H1 (cell line): ENCODE measurements at regions not wholly inside any gene's neighbourhood (a gene's known extent, or its start where the extent isn't known, plus 50 kb on each side); places are given as distances from the start of the nearest gene placed in this dataset.

ENCODE experiments used
- CTCF ChIA-PET: fragments of 300-600 bp; sonication (Branson Sonifier 250); formaldehyde crosslinking; loops from one replicate; lab custom pipeline; 2021; ENCODE audit not compliant: partially characterized antibody; lab: Charles Lee
- POLR2A ChIA-PET: fragments of 300-600 bp; sonication (Branson Sonifier 250); formaldehyde crosslinking; loops from one replicate; lab custom pipeline; 2021; ENCODE audit warnings: inconsistent platforms; ENCODE audit not compliant: partially characterized antibody; lab: Charles Lee
- DNase-seq, 2 experiments: peaks; one replicate each; pipeline versions ENCODE4 v3.0.0 to v3.0.0-alpha.2; 2010 to 2022; ENCODE audit warnings: low spot score in 2 of 2, low read depth in 1 of 2, mixed read lengths in 1 of 2
- FAIRE-seq: peaks from 2 replicates; lab custom pipeline; 2011; peaks lifted over from hg19 to GRCh38; lab: Jason Lieb, UNC
- H2AFZ ChIP-seq: 2 replicates; pipeline ENCODE4 v1.8.1; 2012; ENCODE audit warnings: low read length, inconsistent platforms
- H2AK5ac ChIP-seq: 2 replicates; pipeline ENCODE4 v1.6.1; 2013; ENCODE audit warnings: low read depth, low read length
- H2BK120ac ChIP-seq: replicated peaks from 2 replicates; pipeline ENCODE3; 2013; ENCODE audit warnings: low read depth, low read length, inconsistent platforms
- H2BK12ac ChIP-seq: 2 replicates; pipeline ENCODE4 v1.6.1; 2013; ENCODE audit warnings: low read depth, low read length
- H2BK15ac ChIP-seq: 2 replicates; pipeline ENCODE4 v1.6.1; 2013; ENCODE audit warnings: low read length
- H2BK20ac ChIP-seq: 2 replicates; pipeline ENCODE4 v1.6.1; 2013; ENCODE audit warnings: low read length
- H2BK5ac ChIP-seq: 2 replicates; pipeline ENCODE4 v1.6.1; 2013; ENCODE audit warnings: low read depth, low read length
- H3K14ac ChIP-seq: 2 replicates; pipeline ENCODE4 v1.6.1; 2013; ENCODE audit warnings: inconsistent platforms; ENCODE audit not compliant: insufficient read length
- H3K18ac ChIP-seq: 2 replicates; pipeline ENCODE4 v1.6.1; 2013; ENCODE audit warnings: low read length; ENCODE audit errors: extremely low read depth
- H3K23ac ChIP-seq: 2 replicates; pipeline ENCODE4 v1.6.1; 2013; ENCODE audit warnings: inconsistent platforms; ENCODE audit not compliant: insufficient read length
- H3K23me2 ChIP-seq: 2 replicates; pipeline ENCODE4 v1.6.1; 2013; ENCODE audit warnings: low read depth, low read length
- H3K27ac ChIP-seq: 2 replicates; pipeline ENCODE4 v1.6.1; 2011; ENCODE audit warnings: low read depth, low read length, inconsistent platforms
- H3K27me3 ChIP-seq, 4 experiments: replicated peaks in 1 of 4; 1 replicate in 1 of 4; 2 replicates in 3 of 4; pipeline versions ENCODE4 v1.6.1 to v1.8.1; 2011 to 2013; ENCODE audit warnings: low read length in 3 of 4, mild to moderate bottlenecking in 3 of 4, inconsistent platforms in 2 of 4, mixed read lengths in 2 of 4, moderate library complexity in 1 of 4; ENCODE audit not compliant: control insufficient read depth in 3 of 4, insufficient read depth in 3 of 4; ENCODE audit errors: extremely low read depth in 1 of 4
- H3K36me3 ChIP-seq, 4 experiments: 2 replicates each; pipeline versions ENCODE4 v1.6.1 to v1.8.1; 2011 to 2013; ENCODE audit warnings: mild to moderate bottlenecking in 4 of 4, low read length in 3 of 4, moderate library complexity in 2 of 4, control low read depth in 1 of 4, inconsistent platforms in 1 of 4; ENCODE audit not compliant: insufficient read depth in 4 of 4, control insufficient read depth in 2 of 4
- H3K4ac ChIP-seq: replicated peaks from 2 replicates; pipeline ENCODE3; 2013; ENCODE audit warnings: low read length, low read depth, mixed read lengths, inconsistent platforms; ENCODE audit not compliant: insufficient read length
- H3K4me1 ChIP-seq, 4 experiments: replicated peaks in 1 of 4; 1 replicate in 1 of 4; 2 replicates in 3 of 4; pipeline versions ENCODE4 v1.6.1 to v1.8.1; 2011 to 2013; ENCODE audit warnings: low read length in 3 of 4, inconsistent platforms in 2 of 4, mixed read lengths in 1 of 4; ENCODE audit not compliant: insufficient read depth in 4 of 4, control insufficient read depth in 3 of 4
- H3K4me2 ChIP-seq, 2 experiments: 2 replicates each; pipeline versions ENCODE4 v1.6.1 to v1.8.1; 2011 to 2013; ENCODE audit warnings: low read depth in 2 of 2, low read length in 2 of 2, control low read depth in 1 of 2, inconsistent platforms in 1 of 2, mild to moderate bottlenecking in 1 of 2; ENCODE audit not compliant: insufficient read depth in 1 of 2
- H3K4me3 ChIP-seq, 4 experiments: fragments of 200-600, 300-600 bp in 1 of 4; sonication (generic), shearing (Covaris generic), sonication (Bioruptor Twin) in 1 of 4; 2 replicates each; pipeline versions ENCODE4 v1.5.1 to v1.8.1; 2011 to 2016; ENCODE audit warnings: low read length in 4 of 4, low read depth in 3 of 4, control low read depth in 2 of 4, inconsistent platforms in 2 of 4, mild to moderate bottlenecking in 2 of 4, mixed read lengths in 1 of 4, moderate library complexity in 1 of 4; ENCODE audit not compliant: insufficient read depth in 2 of 4; ENCODE audit errors: extremely low read depth in 1 of 4
- H3K56ac ChIP-seq: replicated peaks from 2 replicates; pipeline ENCODE3; 2013; ENCODE audit warnings: low read depth, mild to moderate bottlenecking, mixed read lengths, low read length, inconsistent platforms; ENCODE audit not compliant: insufficient read length
- H3K79me1 ChIP-seq: 2 replicates; pipeline ENCODE4 v1.6.1; 2013; ENCODE audit warnings: low read depth, low read length, control low read depth
- H3K79me2 ChIP-seq, 2 experiments: 2 replicates each; pipeline versions ENCODE4 v1.6.1 to v1.8.1; 2012 to 2013; ENCODE audit warnings: low read length in 2 of 2, mild to moderate bottlenecking in 2 of 2, inconsistent platforms in 1 of 2; ENCODE audit not compliant: insufficient read depth in 2 of 2, control insufficient read depth in 1 of 2
- H3K9ac ChIP-seq, 4 experiments: replicated peaks in 1 of 4; 1 replicate in 1 of 4; 2 replicates in 3 of 4; pipeline versions ENCODE4 v1.6.1 to v1.8.1; 2011 to 2013; ENCODE audit warnings: low read depth in 3 of 4, low read length in 3 of 4, control low read depth in 2 of 4, mild to moderate bottlenecking in 2 of 4, moderate library complexity in 2 of 4, inconsistent platforms in 1 of 4; ENCODE audit errors: extremely low read depth in 1 of 4
- H3K9me3 ChIP-seq, 2 experiments: 2 replicates each; pipeline versions ENCODE4 v1.6.1 to v1.8.1; 2012 to 2013; ENCODE audit warnings: mild to moderate bottlenecking in 2 of 2, moderate library complexity in 2 of 2, control low read depth in 1 of 2, inconsistent platforms in 1 of 2, low read depth in 1 of 2, low read length in 1 of 2, mixed read lengths in 1 of 2; ENCODE audit not compliant: insufficient read depth in 2 of 2
- H4K20me1 ChIP-seq, 2 experiments: replicated peaks in 1 of 2; 2 replicates each; pipeline versions ENCODE3 to v1.8.1; 2011 to 2013; ENCODE audit warnings: inconsistent platforms in 2 of 2, low read length in 2 of 2, mild to moderate bottlenecking in 1 of 2; ENCODE audit not compliant: insufficient read depth in 2 of 2, control insufficient read depth in 1 of 2
- H4K5ac ChIP-seq: 2 replicates; pipeline ENCODE4 v1.6.1; 2013; ENCODE audit warnings: low read length, low read depth, mixed read lengths, inconsistent platforms; ENCODE audit not compliant: insufficient read length
- H4K8ac ChIP-seq: 2 replicates; pipeline ENCODE4 v1.8.0; 2013; ENCODE audit warnings: mild to moderate bottlenecking, moderate library complexity, low read length, inconsistent platforms; ENCODE audit not compliant: insufficient read depth; ENCODE audit errors: extremely low read depth
- H4K91ac ChIP-seq: replicated peaks from 2 replicates; pipeline ENCODE3; 2013; ENCODE audit warnings: low read length, mixed read lengths, inconsistent platforms; ENCODE audit not compliant: insufficient read length
- CBX8 ChIP-seq: fragments of 300-800, 300-1000 bp; sonication (generic); IDR thresholded peaks from 2 replicates; pipeline ENCODE4 v1.7.1; 2016; ENCODE audit warnings: low read depth, low read length, borderline replicate concordance
- EZH2 ChIP-seq: fragments of 200-600 bp; sonication (generic); IDR thresholded peaks from 2 replicates; pipeline ENCODE4 v1.7.1; 2012; ENCODE audit warnings: low read depth, mild to moderate bottlenecking, moderate library complexity, low read length, inconsistent platforms; ENCODE audit not compliant: severe bottlenecking
- GABPA ChIP-seq: IDR thresholded peaks from 2 replicates; pipeline ENCODE4 v1.6.1; 2011; ENCODE audit warnings: mild to moderate bottlenecking, low read length, moderate library complexity, borderline replicate concordance; ENCODE audit not compliant: insufficient read depth
- KDM1A ChIP-seq: fragments of 200-600, 300-600 bp; sonication (generic); IDR thresholded peaks from 2 replicates; pipeline ENCODE4 v1.7.1; 2016; ENCODE audit warnings: mild to moderate bottlenecking, low read length, borderline replicate concordance
- POLR2A ChIP-seq, 2 experiments: IDR thresholded peaks; 1 replicate in 1 of 2; 2 replicates in 1 of 2; pipeline ENCODE4 v1.6.1; 2011; ENCODE audit warnings: low read depth in 2 of 2, low read length in 2 of 2, mild to moderate bottlenecking in 2 of 2; ENCODE audit errors: control extremely low read depth in 1 of 2
- POU5F1 ChIP-seq: IDR thresholded peaks from 2 replicates; pipeline ENCODE4 v1.6.1; 2011; ENCODE audit warnings: low read depth, mild to moderate bottlenecking, low read length, moderate library complexity
- SAP30 ChIP-seq: fragments of 300-600 bp; sonication (generic); IDR thresholded peaks from 2 replicates; pipeline ENCODE4 v1.7.1; 2012; ENCODE audit warnings: low read length, moderate library complexity, mild to moderate bottlenecking, inconsistent platforms; ENCODE audit not compliant: insufficient read depth, insufficient replicate concordance
- SP2 ChIP-seq: IDR thresholded peaks from 2 replicates; pipeline ENCODE4 v1.6.1; 2012; ENCODE audit warnings: mild to moderate bottlenecking, low read length, inconsistent platforms
- SP4 ChIP-seq: IDR thresholded peaks from 2 replicates; pipeline ENCODE4 v1.6.1; 2012; ENCODE audit warnings: low read length, inconsistent platforms
- YY1 ChIP-seq: IDR thresholded peaks from 2 replicates; pipeline ENCODE4 v1.6.1; 2011; ENCODE audit warnings: low read depth, mild to moderate bottlenecking, low read length
- WGBS, 2 experiments: shearing (Covaris generic) in 1 of 2; methylation state at CpG; one replicate each; pipeline versions ENCODE4 v1.1.6 to v1.1.7; 2013 to 2015; ENCODE audit warnings: low lambda C conversion rate in 2 of 2, mixed read lengths in 2 of 2, inconsistent platforms in 1 of 2, low coverage in 1 of 2, missing lambda C conversion rate in 1 of 2; ENCODE audit not compliant: insufficient replicate concordance in 2 of 2, insufficient coverage in 1 of 2, insufficient read length in 1 of 2; ENCODE audit errors: extremely low coverage in 1 of 2, missing lambda C conversion rate in 1 of 2; 5-methylcytosine and 5-hydroxymethylcytosine counted together

DNA sequence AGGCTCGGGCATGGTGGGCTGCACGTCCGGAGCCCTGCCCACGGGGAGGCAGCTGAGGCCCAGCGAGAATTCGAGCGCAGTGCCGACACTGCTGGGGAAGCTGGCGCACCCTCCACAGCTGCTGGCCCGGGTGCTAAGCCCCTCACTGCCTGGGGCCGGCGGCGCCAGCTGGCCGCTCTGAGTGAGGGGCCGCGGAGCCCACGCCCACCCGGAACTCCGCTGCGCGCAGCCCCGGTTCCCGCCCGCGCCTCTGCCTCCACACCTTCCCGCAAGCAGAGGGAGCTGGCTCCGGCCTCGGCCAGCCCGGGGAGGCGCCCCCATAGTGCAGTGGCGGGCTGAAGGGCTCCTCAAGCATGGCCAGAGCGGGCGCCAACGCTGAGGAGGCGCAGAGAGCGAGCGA, 2080.4 kb downstream of the PCDH9 start:
- Histone ChIP-seq H3K4me3 (no peak overlapping the region), H3K14ac (no peak overlapping the region), H4K20me1 (no peaks in the 10 kb centered on the region), H2AFZ (no peak overlapping the region), H2BK12ac (no peak overlapping the region), H3K9ac (no peak overlapping the region), H4K91ac (no peak overlapping the region), H3K4me2 (no peak overlapping the region), H3K23me2 (no peaks in the 10 kb centered on the region), H2BK120ac (no peak overlapping the region), H3K27ac (no peak overlapping the region), H3K4ac (no peak overlapping the region), H2BK20ac (no peak overlapping the region), H4K5ac (no peak overlapping the region), H3K4me1 (no peaks in the 10 kb centered on the region), H3K79me2 (no peaks in the 10 kb centered on the region), H2BK5ac (no peak overlapping the region), H3K27me3 (no peaks in the 10 kb centered on the region), H3K36me3 (no peaks in the 10 kb centered on the region), H3K23ac (no peak overlapping the region), H2AK5ac (no peak overlapping the region), H3K18ac (no peak overlapping the region), H2BK15ac (no peak overlapping the region), H3K56ac (no peak overlapping the region), H3K79me1 (no peaks in the 10 kb centered on the region), H3K9me3 (peaks cover 0 to 3% of the 10 kb centered on the region in 2 experiments; a peak in 1 of 4 replicates), H4K8ac (no peak overlapping the region)
- 90% methylated on average over 10 of the region's 37 CpGs; no CpG with 5 or more reads in 1 of the 2 experiments for WGBS, 2 experiments
- FAIRE-seq (no peak), DNase-seq (no peak)
- ChIA-PET CTCF (no interaction called here), POLR2A (no interaction called here)
- no peak for TF ChIP-seq SP2
- no peak for TF ChIP-seq POU5F1
- TF ChIP-seq SAP30, result no peak
- TF ChIP-seq YY1, result no peak
- TF ChIP-seq CBX8, result no peak
- no peak for TF ChIP-seq SP4
- TF ChIP-seq KDM1A, result no peak
- TF ChIP-seq EZH2, result no peak
- TF ChIP-seq GABPA, result no peak
- no peak for TF ChIP-seq POLR2A (IDR thresholded peaks at IDR 0.05; ENCODE audit: control extremely low read depth in 1 of 2, low read depth in 2 of 2, low read length in 2 of 2)
